ENCODE measurements at regions not wholly inside any gene's neighbourhood (a gene's known extent, or its start where the extent isn't known, plus 50 kb on each side); places are given as distances from the start of the nearest gene placed in this dataset.

GRCh38 chr2:7377916-7378569 lies 460.8 kb downstream of the RNF144A start:
- no peak for TF ChIP-seq CTCF (IDR thresholded peaks at IDR 0.05; ENCODE audit: low read depth, low read length)
- TF ChIP-seq POLR2A (IDR thresholded peaks at IDR 0.05; ENCODE audit: extremely low read depth, insufficient read length): no peak
- TF ChIP-seq MAX (IDR thresholded peaks at IDR 0.05; ENCODE audit: low read depth, low read length): no peak
- TF ChIP-seq MYC (IDR thresholded peaks at IDR 0.05; ENCODE audit: low read depth, low read length): no peak

All from NB4 (cell line).